H9 (cell line): ENCODE measurements at regions not wholly inside any gene's neighbourhood (a gene's known extent, or its start where the extent isn't known, plus 50 kb on each side); places are given as distances from the start of the nearest gene placed in this dataset.

Source experiments
- DNase-seq: peaks from one replicate; pipeline ENCODE4 v3.0.0-alpha.2; 2017
- H2AFZ ChIP-seq: one replicate; pipeline ENCODE4 v1.6.1; 2013; ENCODE audit warnings: mild to moderate bottlenecking, low read length, control low read depth, moderate library complexity
- H2AK5ac ChIP-seq: 2 replicates; pipeline ENCODE4 v1.6.1; 2013; ENCODE audit warnings: low read length, control low read depth, mixed read lengths; ENCODE audit not compliant: insufficient read length
- H2BK120ac ChIP-seq: one replicate; pipeline ENCODE4 v1.6.1; 2013; ENCODE audit warnings: low read depth, mild to moderate bottlenecking, low read length, control low read depth, inconsistent platforms; ENCODE audit not compliant: poor library complexity, severe bottlenecking
- H2BK12ac ChIP-seq: 2 replicates; pipeline ENCODE4 v1.6.1; 2013; ENCODE audit warnings: low read length, control low read depth, mixed read lengths, low read depth; ENCODE audit not compliant: insufficient read length
- H2BK15ac ChIP-seq: 2 replicates; pipeline ENCODE4 v1.6.1; 2013; ENCODE audit warnings: low read depth, low read length, control low read depth
- H2BK20ac ChIP-seq: one replicate; pipeline ENCODE4 v1.6.1; 2013; ENCODE audit warnings: low read depth, mild to moderate bottlenecking, low read length, control low read depth, inconsistent platforms; ENCODE audit not compliant: poor library complexity, severe bottlenecking
- H2BK5ac ChIP-seq: 2 replicates; pipeline ENCODE4 v1.6.1; 2013; ENCODE audit warnings: low read length, control low read depth, mixed read lengths; ENCODE audit not compliant: insufficient read length
- H3K14ac ChIP-seq: 2 replicates; pipeline ENCODE4 v1.6.1; 2013; ENCODE audit warnings: low read length, control low read depth; ENCODE audit not compliant: insufficient read depth
- H3K18ac ChIP-seq: 2 replicates; pipeline ENCODE4 v1.6.1; 2013; ENCODE audit warnings: low read depth, mild to moderate bottlenecking, mixed read lengths, low read length, control low read depth; ENCODE audit not compliant: insufficient read length
- H3K23ac ChIP-seq: 2 replicates; pipeline ENCODE4 v1.6.1; 2013; ENCODE audit warnings: low read length, control low read depth, mixed read lengths, low read depth; ENCODE audit not compliant: insufficient read length
- H3K23me2 ChIP-seq: 2 replicates; pipeline ENCODE4 v1.6.1; 2013; ENCODE audit warnings: low read depth, mild to moderate bottlenecking, mixed read lengths, low read length, control low read depth; ENCODE audit not compliant: insufficient read length, poor library complexity, severe bottlenecking
- H3K27ac ChIP-seq: 2 replicates; pipeline ENCODE4 v1.5.1; 2013; ENCODE audit warnings: low read length, control low read depth, mixed read lengths, low read depth; ENCODE audit not compliant: insufficient read length
- H3K27me3 ChIP-seq: 2 replicates; pipeline ENCODE4 v1.6.1; 2013; ENCODE audit warnings: low read length, control low read depth, inconsistent platforms; ENCODE audit not compliant: insufficient read depth
- H3K4ac ChIP-seq: 2 replicates; pipeline ENCODE4 v1.6.1; 2013; ENCODE audit warnings: low read depth, mild to moderate bottlenecking, control low read depth, inconsistent platforms, low read length, moderate library complexity
- H3K4me1 ChIP-seq: 2 replicates; pipeline ENCODE4 v1.6.1; 2013; ENCODE audit warnings: low read length, control low read depth, inconsistent platforms; ENCODE audit not compliant: insufficient read depth
- H3K4me2 ChIP-seq: 2 replicates; pipeline ENCODE4 v1.6.1; 2013; ENCODE audit warnings: low read length, control low read depth, mixed read lengths; ENCODE audit not compliant: insufficient read length, insufficient read depth
- H3K56ac ChIP-seq: 2 replicates; pipeline ENCODE4 v1.6.1; 2013; ENCODE audit warnings: low read depth, mild to moderate bottlenecking, mixed read lengths, low read length, control low read depth; ENCODE audit not compliant: insufficient read length
- H3K79me1 ChIP-seq: 2 replicates; pipeline ENCODE4 v1.6.1; 2013; ENCODE audit warnings: low read depth, mild to moderate bottlenecking, moderate library complexity, low read length, control low read depth, inconsistent platforms; ENCODE audit not compliant: insufficient read depth, poor library complexity, severe bottlenecking
- H3K79me2 ChIP-seq: 2 replicates; pipeline ENCODE4 v1.6.1; 2013; ENCODE audit warnings: low read length, control low read depth, inconsistent platforms; ENCODE audit not compliant: insufficient read depth
- H3K9ac ChIP-seq: 2 replicates; pipeline ENCODE4 v1.6.1; 2013; ENCODE audit warnings: low read length, control low read depth, mixed read lengths; ENCODE audit not compliant: insufficient read length; ENCODE audit errors: extremely low read depth
- H3K9me3 ChIP-seq: one replicate; pipeline ENCODE4 v1.6.1; 2013; ENCODE audit warnings: low read depth, low read length, inconsistent platforms; ENCODE audit not compliant: control insufficient read depth
- H3T11ph ChIP-seq: one replicate; pipeline ENCODE4 v1.6.1; 2013; ENCODE audit warnings: mild to moderate bottlenecking, low read length, control low read depth, inconsistent platforms
- H4K20me1 ChIP-seq: one replicate; pipeline ENCODE4 v1.6.1; 2013; ENCODE audit not compliant: control insufficient read depth, insufficient read length, insufficient read depth
- H4K5ac ChIP-seq: 2 replicates; pipeline ENCODE4 v1.6.1; 2013; ENCODE audit warnings: low read depth, mild to moderate bottlenecking, mixed read lengths, low read length, control low read depth; ENCODE audit not compliant: insufficient read length
- H4K8ac ChIP-seq: replicated peaks from 2 replicates; pipeline ENCODE4 v1.6.1; 2013; ENCODE audit warnings: low read length, control low read depth, mixed read lengths, low read depth; ENCODE audit not compliant: insufficient read length
- H4K91ac ChIP-seq: 2 replicates; pipeline ENCODE4 v1.6.1; 2013; ENCODE audit warnings: low read depth, mild to moderate bottlenecking, moderate library complexity, mixed read lengths, low read length, control low read depth; ENCODE audit not compliant: insufficient read length
- H3K27ac Mint-ChIP-seq, 3 experiments: 2 replicates in 2 of 3; 3 replicates in 1 of 3; pipeline ENCODE4 v1.8.0; 2020 to 2021; ENCODE audit warnings: mixed read lengths in 3 of 3, mild to moderate bottlenecking in 1 of 3, moderate library complexity in 1 of 3
- H3K27me3 Mint-ChIP-seq: 2 replicates; pipeline ENCODE4 v1.8.0; 2021; ENCODE audit warnings: low read depth, mild to moderate bottlenecking, moderate library complexity, mixed read lengths
- H3K36me3 Mint-ChIP-seq, 3 experiments: 2 replicates in 2 of 3; 3 replicates in 1 of 3; pipeline ENCODE4 v1.8.0; 2020 to 2021; ENCODE audit warnings: low read depth in 3 of 3, mixed read lengths in 3 of 3; ENCODE audit not compliant: insufficient read depth in 1 of 3
- H3K4me1 Mint-ChIP-seq, 2 experiments: 2 replicates each; pipeline ENCODE4 v1.8.0; 2020; ENCODE audit warnings: mixed read lengths in 2 of 2
- H3K4me3 Mint-ChIP-seq, 2 experiments: 2 replicates in 1 of 2; 3 replicates in 1 of 2; pipeline ENCODE4 v1.8.0; 2020 to 2021; ENCODE audit warnings: mild to moderate bottlenecking in 2 of 2, mixed read lengths in 2 of 2, moderate library complexity in 1 of 2
- H3K9me3 Mint-ChIP-seq, 2 experiments: 2 replicates in 1 of 2; 3 replicates in 1 of 2; pipeline ENCODE4 v1.8.0; 2020; ENCODE audit warnings: mild to moderate bottlenecking in 2 of 2, mixed read lengths in 2 of 2, moderate library complexity in 1 of 2
- WGBS: extraction: QIAGEN DNeasy Blood & Tissue Kit; methylation state at CpG from one replicate; pipeline ENCODE4 v1.1.7; 2013; ENCODE audit warnings: missing lambda C conversion rate, low lambda C conversion rate, mixed read lengths; ENCODE audit not compliant: insufficient read length; ENCODE audit errors: extremely low coverage; 5-methylcytosine and 5-hydroxymethylcytosine counted together
- TF ChIP-seq, protein P1 (sequence below): fragments of 200-600 bp; sonication (generic); conservative IDR thresholded peaks from 3 replicates; pipeline ENCODE4 v1.8.0; 2021; ENCODE audit warnings: antibody characterized with exemption, mild to moderate bottlenecking

DNA sequence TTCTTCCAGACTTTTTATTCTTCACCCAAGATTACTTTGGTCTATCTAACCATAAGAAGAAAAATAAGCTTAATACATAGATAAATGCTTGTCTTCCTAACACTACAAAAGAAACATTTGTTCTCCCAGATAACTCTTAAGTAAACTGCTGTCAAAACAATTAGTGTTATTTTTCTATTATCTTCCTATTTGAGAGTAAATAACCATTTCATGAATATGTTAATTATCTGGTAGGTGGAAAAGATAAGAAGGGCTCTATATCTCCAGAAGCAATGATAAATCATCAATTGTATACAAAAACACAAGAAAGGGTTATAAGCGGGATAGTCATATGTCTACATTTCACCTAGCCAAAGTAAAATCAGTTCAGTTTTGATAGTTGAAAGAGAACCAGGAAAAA is 180.4 kb downstream of the ZIC3 start:
- Histone ChIP-seq H3K79me2 (no peaks in the 10 kb centered on the region), H3K27ac (no peak overlapping the region), H3K18ac (no peak overlapping the region), H3K23me2 (no peaks in the 10 kb centered on the region), H3K56ac (no peak overlapping the region), H2BK20ac (no peak overlapping the region), H2BK5ac (no peak overlapping the region), H4K20me1 (no peaks in the 10 kb centered on the region), H4K8ac (no peak overlapping the region), H3K23ac (no peak overlapping the region), H3T11ph (no peak overlapping the region), H3K4me1 (peaks cover 15% of the 10 kb centered on the region; the same call in 1 of the 2 replicates), H3K9me3 (no peaks in the 10 kb centered on the region), H2AFZ (no peak overlapping the region), H2BK120ac (no peak overlapping the region), H3K27me3 (no peaks in the 10 kb centered on the region), H3K9ac (no peak overlapping the region), H4K5ac (no peak overlapping the region), H3K4ac (no peak overlapping the region), H2BK15ac (no peak overlapping the region), H3K14ac (no peak overlapping the region), H2AK5ac (no peak overlapping the region), H4K91ac (no peak overlapping the region), H3K79me1 (no peaks in the 10 kb centered on the region), H3K4me2 (no peak overlapping the region), H2BK12ac (no peak overlapping the region)
- Mint-ChIP-seq H3K27me3 (no peaks in the 10 kb centered on the region; the same call in 1 of the 2 replicates), H3K36me3 (peaks cover 0 to 2% (median 0%) of the 10 kb centered on the region in 3 experiments; a peak in 2 of 7 replicates), H3K4me3 (peak overlapping the region in 1 of 2 experiments; percentile 36; a peak in 3 of 5 replicates), H3K4me1 (peaks cover 73 to 88% of the 10 kb centered on the region in 2 experiments), H3K27ac (peak overlapping the region in 2 of 3 experiments; percentile 75 to 95; a peak in 3 of 7 replicates), H3K9me3 (peaks cover 0 to 39% of the 10 kb centered on the region in 2 experiments; a peak in 2 of 5 replicates)
- WGBS: no CpG with 5 or more reads among the region's 1 CpG
- TF ChIP-seq, protein P1, sequence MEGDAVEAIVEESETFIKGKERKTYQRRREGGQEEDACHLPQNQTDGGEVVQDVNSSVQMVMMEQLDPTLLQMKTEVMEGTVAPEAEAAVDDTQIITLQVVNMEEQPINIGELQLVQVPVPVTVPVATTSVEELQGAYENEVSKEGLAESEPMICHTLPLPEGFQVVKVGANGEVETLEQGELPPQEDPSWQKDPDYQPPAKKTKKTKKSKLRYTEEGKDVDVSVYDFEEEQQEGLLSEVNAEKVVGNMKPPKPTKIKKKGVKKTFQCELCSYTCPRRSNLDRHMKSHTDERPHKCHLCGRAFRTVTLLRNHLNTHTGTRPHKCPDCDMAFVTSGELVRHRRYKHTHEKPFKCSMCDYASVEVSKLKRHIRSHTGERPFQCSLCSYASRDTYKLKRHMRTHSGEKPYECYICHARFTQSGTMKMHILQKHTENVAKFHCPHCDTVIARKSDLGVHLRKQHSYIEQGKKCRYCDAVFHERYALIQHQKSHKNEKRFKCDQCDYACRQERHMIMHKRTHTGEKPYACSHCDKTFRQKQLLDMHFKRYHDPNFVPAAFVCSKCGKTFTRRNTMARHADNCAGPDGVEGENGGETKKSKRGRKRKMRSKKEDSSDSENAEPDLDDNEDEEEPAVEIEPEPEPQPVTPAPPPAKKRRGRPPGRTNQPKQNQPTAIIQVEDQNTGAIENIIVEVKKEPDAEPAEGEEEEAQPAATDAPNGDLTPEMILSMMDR: no peak
- no peak for DNase-seq
